ENCODE measurements at regions not wholly inside any gene's neighbourhood (a gene's known extent, or its start where the extent isn't known, plus 50 kb on each side); places are given as distances from the start of the nearest gene placed in this dataset.

GRCh38 chr13:97106323-97106722 is 112.0 kb upstream of the OXGR1 start:
- no peak for TF ChIP-seq CTCF (conservative IDR thresholded peaks at IDR 0.05)
- no peak overlapping the region for H3K27ac Mint-ChIP-seq (ENCODE audit: unreplicated experiment)
- H3K4me1 Mint-ChIP-seq, result peaks cover 14% of the 10 kb centered on the region
- DNase-seq (ENCODE audit: low read depth, low spot score), result no peak
- H3K4me3 Mint-ChIP-seq, result no peak overlapping the region
- H3K36me3 Mint-ChIP-seq (ENCODE audit: low read depth), result no peaks in the 10 kb centered on the region
- H3K9me3 Mint-ChIP-seq, result no peaks in the 10 kb centered on the region
- H3K27me3 Mint-ChIP-seq (ENCODE audit: low read depth), result peaks cover 13% of the 10 kb centered on the region

GRCh38 chr13:97107815-97108529 is 113.7 kb upstream of the OXGR1 start:
- peaks cover 20% of the 10 kb centered on the region for H3K27me3 Mint-ChIP-seq (ENCODE audit: low read depth)
- TF ChIP-seq CTCF (conservative IDR thresholded peaks at IDR 0.05), result no peak
- H3K36me3 Mint-ChIP-seq (ENCODE audit: low read depth), result no peaks in the 10 kb centered on the region
- no peak overlapping the region for H3K27ac Mint-ChIP-seq (ENCODE audit: unreplicated experiment)
- no peaks in the 10 kb centered on the region for H3K9me3 Mint-ChIP-seq
- H3K4me3 Mint-ChIP-seq, result no peak overlapping the region
- peaks cover 31% of the 10 kb centered on the region for H3K4me1 Mint-ChIP-seq
- no peak for DNase-seq (ENCODE audit: low read depth, low spot score)

GRCh38 chr13:97108530-97108900 is 113.6 kb upstream of the MBNL2 start:
- peaks cover 36% of the 10 kb centered on the region for H3K4me1 Mint-ChIP-seq

GRCh38 chr13:97109256-97109655 is 112.9 kb upstream of the MBNL2 start:
- H3K4me3 Mint-ChIP-seq, result no peak overlapping the region
- no peak for TF ChIP-seq CTCF (conservative IDR thresholded peaks at IDR 0.05)
- H3K4me1 Mint-ChIP-seq, result peaks cover 44% of the 10 kb centered on the region
- H3K9me3 Mint-ChIP-seq, result no peaks in the 10 kb centered on the region
- H3K27ac Mint-ChIP-seq (ENCODE audit: unreplicated experiment), result no peak overlapping the region
- H3K36me3 Mint-ChIP-seq (ENCODE audit: low read depth), result no peaks in the 10 kb centered on the region
- H3K27me3 Mint-ChIP-seq (ENCODE audit: low read depth), result peaks cover 23% of the 10 kb centered on the region
- no peak for DNase-seq (ENCODE audit: low read depth, low spot score)

More at GRCh38 chr13:97108530-97108900, 113.6 kb upstream of the MBNL2 start:
- Mint-ChIP-seq H3K9me3 (no peaks in the 10 kb centered on the region), H3K4me3 (no peak overlapping the region), H3K36me3 (ENCODE audit: low read depth) (no peaks in the 10 kb centered on the region), H3K27ac (ENCODE audit: unreplicated experiment) (no peak overlapping the region), H3K27me3 (ENCODE audit: low read depth) (peaks cover 23% of the 10 kb centered on the region)
- no peak for TF ChIP-seq CTCF (conservative IDR thresholded peaks at IDR 0.05)
- DNase-seq (ENCODE audit: low read depth, low spot score), result no peak

GRCh38 chr13:97109841-97110492 is 112.2 kb upstream of the MBNL2 start:
- Mint-ChIP-seq H3K36me3 (ENCODE audit: low read depth) (no peaks in the 10 kb centered on the region), H3K27ac (ENCODE audit: unreplicated experiment) (no peak overlapping the region), H3K9me3 (no peaks in the 10 kb centered on the region), H3K4me3 (peak overlapping the region; percentile 39), H3K4me1 (peaks cover 51% of the 10 kb centered on the region), H3K27me3 (ENCODE audit: low read depth) (peaks cover 23% of the 10 kb centered on the region)
- DNase-seq (ENCODE audit: low read depth, low spot score), result peak; percentile 87
- TF ChIP-seq CTCF (conservative IDR thresholded peaks at IDR 0.05), result peak; percentile 99

Measured in neural crest cell (in vitro differentiated cells).